GM10266 (cell line): ENCODE measurements at regions not wholly inside any gene's neighbourhood (a gene's known extent, or its start where the extent isn't known, plus 50 kb on each side); places are given as distances from the start of the nearest gene placed in this dataset.
"Not testable (repeated sequence)": the region's sequence is repeated elsewhere in the genome, so short reads cannot be mapped to it uniquely, and the experiment has no call there.

Source experiments
- DNase-seq: peaks from one replicate; pipeline ENCODE4 v3.0.0; 2012; ENCODE audit errors: extremely low spot score
- TF ChIP-seq, protein P1 (sequence below): IDR thresholded peaks from 2 replicates; pipeline ENCODE4 v1.5.1; 2012; ENCODE audit warnings: mild to moderate bottlenecking, low read depth; ENCODE audit not compliant: control insufficient read depth, insufficient read depth; ENCODE audit errors: missing control alignments

GRCh38 chr18:70413455-70413854 is 124.6 kb downstream of the SOCS6 start:
- DNase-seq: no peak
- TF ChIP-seq, protein P1, sequence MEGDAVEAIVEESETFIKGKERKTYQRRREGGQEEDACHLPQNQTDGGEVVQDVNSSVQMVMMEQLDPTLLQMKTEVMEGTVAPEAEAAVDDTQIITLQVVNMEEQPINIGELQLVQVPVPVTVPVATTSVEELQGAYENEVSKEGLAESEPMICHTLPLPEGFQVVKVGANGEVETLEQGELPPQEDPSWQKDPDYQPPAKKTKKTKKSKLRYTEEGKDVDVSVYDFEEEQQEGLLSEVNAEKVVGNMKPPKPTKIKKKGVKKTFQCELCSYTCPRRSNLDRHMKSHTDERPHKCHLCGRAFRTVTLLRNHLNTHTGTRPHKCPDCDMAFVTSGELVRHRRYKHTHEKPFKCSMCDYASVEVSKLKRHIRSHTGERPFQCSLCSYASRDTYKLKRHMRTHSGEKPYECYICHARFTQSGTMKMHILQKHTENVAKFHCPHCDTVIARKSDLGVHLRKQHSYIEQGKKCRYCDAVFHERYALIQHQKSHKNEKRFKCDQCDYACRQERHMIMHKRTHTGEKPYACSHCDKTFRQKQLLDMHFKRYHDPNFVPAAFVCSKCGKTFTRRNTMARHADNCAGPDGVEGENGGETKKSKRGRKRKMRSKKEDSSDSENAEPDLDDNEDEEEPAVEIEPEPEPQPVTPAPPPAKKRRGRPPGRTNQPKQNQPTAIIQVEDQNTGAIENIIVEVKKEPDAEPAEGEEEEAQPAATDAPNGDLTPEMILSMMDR: no peak

- DNase-seq: no peak
These were observed 123.1 kb downstream of the SOCS6 start for GRCh38 chr18:70411876-70412435.

DNA sequence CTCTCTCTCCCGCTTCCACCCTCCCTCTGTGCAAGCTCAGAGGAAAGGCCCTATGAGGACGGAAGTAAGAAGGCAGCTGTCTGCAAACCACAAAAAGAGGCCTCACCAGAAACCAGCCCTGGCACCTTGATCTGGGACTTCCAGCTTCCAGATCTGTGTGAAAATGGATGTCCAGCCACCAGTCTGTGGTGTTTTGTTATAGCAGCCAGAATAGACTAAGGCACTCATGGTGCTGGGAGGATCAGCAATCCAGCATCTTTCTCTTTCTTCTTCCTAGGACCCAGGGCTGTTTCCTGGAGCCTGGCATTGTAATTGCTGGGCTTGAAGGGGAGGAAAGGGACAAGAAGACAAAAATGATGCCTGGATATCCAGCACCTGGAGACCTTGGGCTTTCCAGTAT is 122.5 kb downstream of the SOCS6 start:
- TF ChIP-seq, protein P1: no peak
- no peak for DNase-seq

More at GRCh38 chr18:70411876-70412435, 123.1 kb downstream of the SOCS6 start:
- TF ChIP-seq, protein P1: no peak

- no peak for DNase-seq
- TF ChIP-seq, protein P1: no peak
These were observed 116.2 kb downstream of the SOCS6 start for GRCh38 chr18:70405052-70405451.

DNA sequence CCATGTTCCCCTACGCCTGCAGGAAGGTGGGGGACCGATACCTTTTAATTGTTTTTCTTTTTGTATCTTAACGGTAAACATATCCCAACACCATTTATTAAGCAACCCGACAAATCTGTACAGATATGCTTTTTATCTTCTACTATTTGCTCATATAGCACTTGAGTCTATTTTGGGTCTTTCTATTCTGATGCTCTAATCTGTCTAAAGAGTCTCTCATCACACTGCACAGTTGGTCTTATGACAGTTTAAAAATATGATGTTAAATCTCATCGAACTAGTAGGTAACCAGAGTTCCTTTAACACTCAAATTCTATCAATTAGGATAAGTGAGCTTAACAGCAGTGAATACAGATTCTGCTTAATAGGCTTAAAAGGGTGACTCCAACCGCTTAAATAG is 111.6 kb downstream of the SOCS6 start:
- TF ChIP-seq, protein P1: no peak
- DNase-seq: no peak

DNA sequence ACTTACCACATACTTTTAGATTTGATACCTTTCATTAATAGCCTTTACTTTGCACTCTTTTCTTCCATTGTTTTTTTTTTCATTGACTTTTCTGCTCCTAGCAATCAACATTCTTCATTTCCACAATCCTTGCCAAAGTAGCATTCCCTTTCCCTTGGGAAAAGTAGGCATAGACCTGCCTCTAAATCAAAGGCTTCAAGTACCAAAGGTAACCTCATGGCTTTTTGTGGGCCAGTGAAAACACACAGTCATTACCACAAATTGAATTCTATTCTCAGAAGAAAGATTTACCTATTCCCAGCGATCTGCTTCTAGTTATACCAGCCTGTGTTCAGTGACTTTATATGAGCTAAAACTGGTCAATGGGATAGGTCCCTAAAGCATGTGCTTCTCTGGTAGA is 109.2 kb downstream of the SOCS6 start:
- TF ChIP-seq, protein P1: no peak
- no peak for DNase-seq

DNA sequence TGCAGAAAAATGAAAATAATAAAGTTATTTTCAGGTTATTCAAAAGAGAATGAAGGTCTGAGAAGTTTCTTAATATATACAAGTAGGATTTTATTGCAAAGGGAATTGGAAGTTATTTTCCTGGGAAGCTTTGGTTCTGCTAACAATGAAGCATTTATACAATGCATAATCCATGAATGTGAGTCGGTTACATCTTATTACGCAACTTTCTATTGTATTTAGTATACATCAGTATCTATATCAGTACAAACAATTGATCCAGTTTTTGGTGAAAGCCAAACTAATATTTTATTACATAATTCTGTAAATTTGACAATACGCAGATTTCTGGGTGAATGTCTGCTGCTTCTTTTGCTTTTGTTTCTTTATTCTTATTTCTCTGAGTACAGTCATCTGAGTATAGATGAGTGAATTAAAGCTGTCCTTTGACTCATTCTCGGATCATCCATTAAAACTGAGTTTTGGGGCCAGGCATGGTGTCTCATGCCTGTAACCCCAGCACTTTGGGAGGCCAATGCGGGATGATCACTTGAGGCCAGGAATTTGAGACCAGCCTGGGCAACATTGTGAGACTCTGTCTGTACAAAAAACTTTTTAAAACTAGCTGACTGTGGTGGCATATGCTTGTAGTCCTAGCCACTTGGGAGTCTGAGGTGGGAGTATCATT is 108.5 kb downstream of the SOCS6 start:
- DNase-seq: no peak
- TF ChIP-seq, protein P1: no peak

- DNase-seq: not testable (repeated sequence)
These were observed 106.9 kb downstream of the SOCS6 start for GRCh38 chr18:70395771-70396170.
